HG02970 (cell line): ENCODE measurements at regions not wholly inside any gene's neighbourhood (a gene's known extent, or its start where the extent isn't known, plus 50 kb on each side); places are given as distances from the start of the nearest gene placed in this dataset.
"Not testable (repeated sequence)": the region's sequence is repeated elsewhere in the genome, so short reads cannot be mapped to it uniquely, and the experiment has no call there.

Source experiments
- ATAC-seq: cut with Tn5 transposase; IDR thresholded peaks from one replicate; pipeline ENCODE4 v1.9.1; 2021; ENCODE audit warnings: mild to moderate bottlenecking, moderate library complexity, moderate number of reproducible peaks; ENCODE audit not compliant: unreplicated experiment, low FRiP score

GRCh38 chr13:50649211-50649610 lies 194.3 kb downstream of the DLEU7 start:
- no peak for ATAC-seq

- ATAC-seq: no peak
Measured at GRCh38 chr13:50650592-50651504, 192.6 kb downstream of the DLEU7 start.

GRCh38 chr13:50651922-50652321 lies 191.6 kb downstream of the DLEU7 start:
- no peak for ATAC-seq

- ATAC-seq: no peak
Measured at GRCh38 chr13:50654331-50654730, 189.2 kb downstream of the DLEU7 start.

GRCh38 chr13:50661881-50662280 lies 181.6 kb downstream of the DLEU7 start:
- ATAC-seq: not testable (repeated sequence)

GRCh38 chr13:50664951-50665350 lies 178.5 kb downstream of the DLEU7 start:
- no peak for ATAC-seq

GRCh38 chr13:50668049-50668448 lies 175.4 kb downstream of the DLEU7 start:
- no peak for ATAC-seq

- ATAC-seq: no peak
Measured at GRCh38 chr13:50668691-50669271, 174.7 kb downstream of the DLEU7 start.

GRCh38 chr13:50670272-50670671 lies 173.2 kb downstream of the DLEU7 start:
- no peak for ATAC-seq

GRCh38 chr13:50670847-50671496 lies 172.5 kb downstream of the DLEU7 start:
- ATAC-seq: no peak

- ATAC-seq: no peak
Measured at GRCh38 chr13:50671497-50671850, 172.0 kb downstream of the DLEU7 start.

GRCh38 chr13:50672025-50672424 lies 171.5 kb downstream of the DLEU7 start:
- ATAC-seq: no peak

GRCh38 chr13:50675651-50676050 lies 167.8 kb downstream of the DLEU7 start:
- ATAC-seq: no peak

GRCh38 chr13:50676602-50677001 lies 166.9 kb downstream of the DLEU7 start:
- no peak for ATAC-seq

- no peak for ATAC-seq
Measured at GRCh38 chr13:50677258-50677657, 166.2 kb downstream of the DLEU7 start.

GRCh38 chr13:50677687-50678463 lies 165.6 kb downstream of the DLEU7 start:
- no peak for ATAC-seq

GRCh38 chr13:50678464-50679162 lies 164.9 kb downstream of the DLEU7 start:
- ATAC-seq: no peak

GRCh38 chr13:50679321-50679720 lies 164.2 kb downstream of the DLEU7 start:
- no peak for ATAC-seq

- ATAC-seq: no peak
Measured at GRCh38 chr13:50682002-50682401, 161.5 kb downstream of the DLEU7 start.

GRCh38 chr13:50682966-50683365 lies 160.5 kb downstream of the DLEU7 start:
- no peak for ATAC-seq
